GM19043 (cell line): ENCODE measurements at regions not wholly inside any gene's neighbourhood (a gene's known extent, or its start where the extent isn't known, plus 50 kb on each side); places are given as distances from the start of the nearest gene placed in this dataset.
"Not testable (repeated sequence)": the region's sequence is repeated elsewhere in the genome, so short reads cannot be mapped to it uniquely, and the experiment has no call there.

Experiments used
- ATAC-seq: cut with Tn5 transposase; IDR thresholded peaks from one replicate; pipeline ENCODE4 v1.9.1; 2021; ENCODE audit warnings: low read depth; ENCODE audit not compliant: unreplicated experiment

DNA sequence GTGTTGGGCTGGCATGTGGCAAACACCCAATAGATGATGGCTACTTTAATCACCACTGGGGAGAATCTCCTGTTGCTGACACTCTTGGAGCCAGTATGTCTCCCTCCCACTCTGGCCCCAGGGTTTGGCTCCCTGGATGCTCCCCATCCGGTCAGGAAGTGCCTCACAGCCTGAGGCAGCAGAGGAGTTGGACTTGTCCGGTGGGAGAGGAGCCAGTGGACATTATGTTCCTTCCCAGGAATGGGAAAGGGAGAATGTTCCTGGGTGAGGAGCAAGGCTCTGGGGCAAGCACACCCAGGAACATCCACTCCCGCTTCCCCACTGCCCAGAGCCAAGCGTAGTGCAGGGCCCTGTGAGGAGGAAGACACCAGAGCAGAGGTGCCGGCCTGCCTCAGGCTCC is 84.6 kb upstream of the NAV2 start:
- no peak for ATAC-seq

DNA sequence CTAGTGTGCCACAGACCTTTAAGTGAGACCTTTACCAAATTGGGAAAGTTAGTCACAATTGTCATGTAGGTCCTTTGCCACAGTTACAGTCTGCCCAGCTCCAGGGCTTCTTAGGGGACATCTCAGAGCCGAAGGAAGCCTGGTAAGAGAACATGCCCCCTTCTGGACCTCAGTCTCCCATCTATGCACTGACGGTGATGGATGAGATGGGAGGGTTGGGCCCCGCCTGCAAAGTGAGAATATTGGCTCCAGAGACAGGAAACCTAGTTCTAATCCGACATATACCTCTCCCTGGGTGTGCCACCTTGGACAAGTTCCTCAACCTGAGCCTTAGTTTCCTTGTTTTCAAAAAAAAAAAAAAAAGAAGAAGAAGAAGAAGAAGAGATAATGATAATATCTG is 85.1 kb upstream of the NAV2 start:
- ATAC-seq = no peak

DNA sequence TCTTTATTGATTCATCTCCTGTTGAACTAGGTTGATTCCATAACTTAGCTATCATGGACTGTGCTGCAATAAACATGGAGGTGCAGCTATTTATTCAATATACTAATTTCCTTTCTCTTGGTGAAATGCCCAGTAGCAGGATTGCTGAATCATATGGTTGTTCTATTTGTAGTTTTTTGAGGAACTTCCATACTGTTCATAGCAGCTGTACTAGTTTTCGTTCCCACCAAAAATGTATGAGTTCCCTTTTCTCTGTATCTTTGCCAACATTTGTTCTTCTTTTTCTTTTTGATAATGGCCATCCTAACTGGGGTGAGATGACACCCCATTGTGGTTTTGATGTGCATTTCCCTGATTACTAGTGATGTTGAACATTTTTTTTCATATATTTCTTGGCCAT is 87.2 kb upstream of the NAV2 start:
- ATAC-seq = no peak

DNA sequence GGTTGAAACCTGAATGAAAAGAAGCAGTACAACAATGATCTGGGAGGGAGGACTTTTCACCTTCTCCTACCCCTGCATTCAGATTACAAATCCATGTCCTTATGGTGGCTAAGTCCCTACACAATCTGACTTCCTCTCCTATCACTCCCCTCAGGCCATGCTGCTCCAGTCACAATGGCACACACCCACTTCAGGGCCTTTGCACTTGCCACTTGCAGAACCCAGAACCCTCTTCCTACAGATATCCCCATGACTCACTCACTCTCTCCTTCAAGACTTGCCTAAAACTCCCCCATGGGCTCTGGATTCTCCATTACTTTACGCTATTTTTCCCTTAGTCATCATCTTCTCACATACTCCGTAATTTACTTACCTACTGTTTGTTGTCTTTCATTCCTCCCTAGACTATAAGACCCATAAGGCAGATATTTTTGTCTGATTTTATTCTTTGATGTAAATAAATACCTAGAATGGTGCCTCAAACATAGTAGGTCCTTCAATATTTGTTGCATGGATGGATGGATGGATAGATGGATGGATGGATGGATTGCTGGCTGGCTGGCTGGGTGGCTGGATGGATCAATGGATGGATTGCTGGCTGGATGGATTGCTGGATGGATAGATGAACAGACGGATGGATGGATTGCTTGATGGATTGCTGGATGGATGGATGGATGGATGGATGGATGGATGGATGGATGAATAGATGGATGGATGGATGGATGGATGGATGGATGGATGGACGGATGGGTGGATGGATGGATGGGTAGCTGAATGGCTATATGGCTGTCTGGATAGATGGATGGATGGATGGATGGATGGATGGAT is 94.7 kb upstream of the NAV2 start:
- no peak for ATAC-seq

DNA sequence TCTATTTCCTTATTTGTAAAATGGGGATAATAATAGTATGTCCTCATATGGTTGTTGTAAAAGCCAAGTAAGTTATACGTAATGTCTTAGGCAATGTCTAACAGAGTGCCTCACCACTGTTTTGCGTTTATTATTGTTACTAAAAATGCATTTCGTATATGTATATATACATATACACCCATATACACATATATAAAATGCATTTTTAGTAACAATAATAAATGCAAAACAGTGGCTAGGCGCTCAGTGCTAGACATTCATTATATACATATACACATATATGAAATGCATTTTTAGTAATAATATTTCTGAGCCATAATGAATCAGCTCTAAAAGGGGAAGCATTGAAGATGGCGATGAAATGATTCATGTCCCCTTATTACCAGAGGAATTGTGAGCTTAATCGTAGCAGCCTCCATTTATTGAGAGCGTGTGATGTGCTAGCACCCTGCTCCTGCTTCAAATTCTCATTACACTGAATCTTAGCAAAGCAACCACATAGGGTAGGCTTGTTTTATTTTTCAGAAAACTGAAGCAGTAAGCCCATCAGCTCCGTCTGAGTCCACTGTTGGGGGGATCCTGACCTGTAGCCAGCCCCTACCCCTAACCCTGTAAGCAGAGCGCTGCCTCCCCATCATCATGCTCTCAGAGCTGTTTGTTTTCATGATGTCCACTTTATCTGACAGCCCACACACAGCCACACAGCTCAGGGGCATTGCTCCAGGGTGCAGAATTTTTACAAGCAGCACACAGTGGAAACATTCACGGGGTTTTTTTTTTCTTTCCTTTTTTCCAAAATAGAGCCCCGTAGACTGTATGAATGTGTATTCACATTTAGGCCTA is 97.1 kb upstream of the NAV2 start:
- no peak for ATAC-seq

DNA sequence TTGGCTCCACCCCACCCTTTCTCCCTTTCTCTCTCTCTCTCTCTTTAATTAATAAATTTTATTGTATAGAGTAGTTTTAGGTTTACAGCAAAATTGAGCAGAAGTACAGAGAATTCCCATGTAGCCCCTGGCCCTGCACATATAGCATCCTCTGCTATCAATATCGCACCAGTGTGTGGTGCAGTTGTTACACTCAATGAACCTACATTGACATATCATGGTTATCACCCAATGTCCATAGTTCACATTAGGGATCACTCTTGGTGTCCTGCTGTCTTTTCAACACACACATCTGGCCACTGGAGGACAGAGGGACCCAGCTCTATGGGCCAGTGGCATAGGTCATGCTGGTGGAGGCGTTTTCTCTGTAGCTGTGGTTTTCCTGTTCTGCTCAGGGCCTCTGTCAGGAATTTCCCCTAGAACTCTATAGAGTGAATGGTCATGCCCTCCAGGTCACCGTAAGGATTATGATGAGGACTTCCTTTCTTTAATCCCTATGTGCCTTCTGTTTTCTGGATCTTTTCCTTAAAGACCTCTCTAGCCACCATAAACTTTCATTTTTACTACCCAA is 98.2 kb upstream of the NAV2 start:
- ATAC-seq = no peak

DNA sequence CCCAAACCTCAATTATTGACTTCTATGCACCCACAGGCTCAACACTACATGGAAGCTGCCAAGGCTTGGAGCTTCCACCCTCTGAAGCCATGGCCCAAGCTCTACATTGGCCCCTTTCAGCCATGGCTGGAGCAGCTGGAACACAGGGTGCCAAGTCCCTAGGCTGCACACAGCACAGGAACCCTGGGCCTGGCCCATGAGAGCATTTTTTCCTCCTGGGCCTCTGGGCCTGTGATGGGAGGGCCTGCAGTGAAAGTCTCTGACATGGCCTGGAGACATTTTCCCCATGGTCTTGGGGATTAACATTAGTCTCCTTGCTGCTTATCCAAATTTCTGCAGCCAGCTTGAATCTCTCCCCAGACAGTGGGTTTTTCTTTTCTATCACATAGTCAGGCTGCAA is 100.6 kb upstream of the NAV2 start:
- ATAC-seq = not testable (repeated sequence)

DNA sequence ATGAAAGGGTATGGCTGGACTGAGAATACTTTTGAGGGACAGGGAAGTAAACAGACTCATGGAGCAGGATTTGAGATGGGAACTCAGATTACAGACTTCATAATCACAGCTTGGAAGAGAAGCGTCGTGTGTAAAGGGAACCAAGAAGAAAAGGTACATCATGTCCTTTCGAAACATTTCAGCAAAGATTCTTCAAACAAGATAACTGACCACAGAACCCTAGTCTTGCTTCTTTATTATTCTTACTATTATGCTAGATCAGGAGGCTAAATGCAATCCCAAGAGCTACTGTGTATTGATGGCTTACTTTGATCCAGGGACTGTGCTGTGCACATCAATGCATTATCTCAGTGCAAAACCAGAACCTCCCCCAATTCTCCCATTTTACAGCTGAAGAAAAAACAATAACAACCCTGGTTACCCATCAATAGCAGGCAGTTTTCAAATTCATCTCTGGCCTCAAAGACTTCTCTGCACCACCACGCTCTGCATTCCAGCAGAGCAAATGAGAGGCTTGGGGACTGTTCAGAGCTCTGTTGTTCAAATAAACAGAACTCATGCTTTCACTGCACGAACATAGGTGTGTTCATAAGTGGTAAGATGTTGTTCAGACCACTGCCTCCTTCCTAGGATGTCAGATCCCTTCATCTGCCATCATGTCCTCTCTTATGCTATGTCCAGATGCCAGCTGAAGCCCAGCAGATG is 104.8 kb upstream of the NAV2 start:
- no peak for ATAC-seq

DNA sequence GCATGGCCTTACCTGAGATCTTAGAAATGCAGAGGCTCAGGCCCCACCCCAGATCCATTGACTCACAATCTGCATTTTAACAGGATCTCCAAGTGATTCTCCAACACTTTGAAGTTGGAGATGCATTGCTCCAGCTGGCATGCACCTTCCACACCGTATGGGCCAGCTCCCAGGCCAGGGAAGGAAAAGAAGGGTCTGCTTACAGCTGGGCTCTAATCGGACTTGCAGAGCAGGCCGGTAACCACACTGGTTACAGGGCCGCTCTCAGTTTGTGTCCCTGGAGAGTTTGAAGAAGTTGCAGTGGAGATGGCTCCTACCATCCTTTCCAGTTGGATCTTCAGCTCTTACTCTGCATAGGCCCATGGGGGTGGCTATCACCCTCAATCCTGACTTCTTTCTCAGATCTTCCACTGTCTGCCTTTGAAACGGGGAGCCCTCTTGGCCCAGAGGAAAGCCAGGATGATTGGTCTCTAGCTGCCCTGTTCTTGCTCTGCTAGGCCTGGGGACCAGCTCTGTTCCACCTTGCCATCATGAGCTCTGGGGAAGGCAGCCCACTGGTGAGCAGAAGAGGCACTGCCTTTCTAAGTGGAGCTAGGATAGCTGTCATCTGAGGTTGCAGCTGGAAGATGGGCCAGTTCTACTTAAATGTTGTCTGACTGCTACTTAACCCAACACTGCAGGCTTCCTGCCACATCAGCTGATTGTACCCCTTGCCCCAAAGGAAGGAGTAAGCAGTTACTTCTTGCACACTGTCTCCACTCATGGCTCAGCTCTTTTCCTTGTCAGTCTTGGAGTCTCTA is 105.6 kb upstream of the NAV2 start:
- ATAC-seq = no peak

DNA sequence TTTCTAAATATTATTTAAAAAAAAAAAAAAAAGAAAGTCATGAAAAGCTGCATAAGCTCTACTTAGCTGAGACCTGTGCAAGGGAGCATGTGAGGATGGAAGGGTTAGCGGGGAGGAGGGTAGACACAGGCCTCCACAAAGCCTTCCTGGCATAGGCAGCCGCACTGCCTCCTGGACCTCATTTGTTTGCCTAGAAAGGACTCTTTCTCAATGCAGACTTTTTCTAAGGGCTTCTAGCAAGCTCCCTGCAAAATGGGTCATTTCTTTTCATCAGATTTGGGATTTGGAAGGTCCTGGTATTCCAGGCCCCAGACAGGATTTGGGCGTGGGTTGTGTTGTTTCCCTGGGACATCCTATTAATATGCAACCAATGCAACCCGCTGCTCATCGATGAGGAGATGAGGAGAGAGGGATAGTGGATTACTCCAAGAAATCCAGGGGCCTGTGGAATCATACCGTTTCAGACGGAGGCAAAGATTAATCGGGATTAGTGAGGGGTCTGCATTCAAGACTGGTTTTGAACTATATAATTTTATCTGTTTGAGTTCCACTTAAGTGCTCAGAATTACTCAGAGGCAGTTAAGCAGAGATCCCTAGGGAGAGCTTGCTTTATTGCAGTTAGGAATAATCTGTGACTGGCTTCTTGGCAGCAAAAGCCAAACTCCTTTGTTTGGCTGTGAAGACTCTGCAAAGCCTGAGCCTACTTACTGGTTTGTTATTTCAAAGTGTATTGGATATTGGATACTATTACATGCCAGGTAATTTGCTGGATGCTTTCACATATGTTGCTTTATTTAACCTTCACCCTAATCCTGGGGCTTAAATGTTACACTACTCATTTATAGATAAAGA is 106.9 kb upstream of the NAV2 start:
- no peak for ATAC-seq

DNA sequence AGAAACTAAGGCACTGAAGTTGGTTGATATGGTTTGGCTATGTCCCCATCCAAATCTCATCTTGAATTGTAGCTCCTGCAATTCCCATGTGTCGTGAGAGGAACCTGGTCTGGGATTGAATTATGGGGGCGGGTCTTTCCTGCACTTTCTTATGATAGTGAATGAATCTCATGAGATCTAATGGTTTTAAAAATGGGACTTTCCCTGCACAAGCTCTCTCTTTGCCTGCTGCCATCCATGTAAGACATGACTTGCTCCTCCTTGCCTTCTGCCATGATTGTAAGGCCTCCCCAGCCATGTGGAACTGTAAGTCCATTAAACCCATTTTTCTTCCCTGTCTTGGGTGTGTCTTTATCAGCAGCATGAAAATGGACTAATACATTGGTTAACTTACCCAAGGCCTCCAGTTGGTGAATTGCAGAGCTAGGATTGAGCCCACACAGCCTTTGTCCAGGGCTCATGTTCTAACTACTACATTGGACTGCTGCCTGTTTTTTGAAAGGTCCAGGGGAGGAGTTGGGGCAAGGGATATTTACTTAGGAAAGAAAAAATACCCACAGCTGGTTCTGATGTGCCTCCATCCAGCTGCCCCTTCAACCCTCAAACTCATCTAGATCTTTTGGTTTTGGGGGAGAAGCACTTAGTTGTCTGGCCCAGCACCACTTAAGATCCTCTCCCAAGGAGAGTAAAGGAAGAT is 107.8 kb upstream of the NAV2 start:
- no peak for ATAC-seq

DNA sequence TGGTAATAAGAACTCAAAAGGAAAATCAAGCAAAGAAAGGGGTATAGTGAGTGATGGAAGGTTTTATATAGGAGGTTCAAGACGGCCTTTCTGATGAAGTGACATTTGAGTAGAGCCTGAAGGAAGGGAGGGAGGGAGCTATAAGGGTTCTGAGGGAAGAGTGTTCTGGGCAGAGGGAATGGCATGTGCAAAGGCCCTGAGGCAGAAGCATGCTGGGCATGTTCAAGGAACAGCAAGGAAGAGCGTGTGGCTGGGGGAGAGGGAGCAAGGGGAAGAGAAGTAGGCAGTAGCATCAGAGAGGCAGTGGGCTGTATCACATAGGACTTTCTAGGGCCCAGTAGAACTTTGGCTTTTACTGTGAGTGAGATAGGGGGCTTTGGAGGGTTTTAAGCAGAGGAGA is 108.9 kb upstream of the NAV2 start:
- no peak for ATAC-seq

DNA sequence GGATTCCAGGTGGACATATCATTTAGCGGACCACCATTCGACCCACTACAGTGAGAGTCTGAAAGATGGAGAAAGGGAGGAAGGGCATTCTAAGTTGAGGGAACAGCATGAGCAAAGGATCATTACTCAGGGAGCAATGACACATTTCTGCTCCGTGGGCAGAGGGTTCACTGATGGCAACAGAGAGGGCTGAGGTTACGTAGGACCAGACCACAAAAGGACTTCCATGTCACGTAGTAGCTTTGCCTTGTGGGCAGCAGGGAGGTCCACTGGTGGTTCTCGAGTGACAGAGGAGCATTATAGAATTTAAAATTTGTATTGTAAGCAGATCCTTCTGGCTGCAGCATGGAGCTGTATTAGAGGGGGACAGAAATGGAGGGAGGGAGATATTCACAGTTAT is 109.7 kb upstream of the NAV2 start:
- ATAC-seq = no peak

DNA sequence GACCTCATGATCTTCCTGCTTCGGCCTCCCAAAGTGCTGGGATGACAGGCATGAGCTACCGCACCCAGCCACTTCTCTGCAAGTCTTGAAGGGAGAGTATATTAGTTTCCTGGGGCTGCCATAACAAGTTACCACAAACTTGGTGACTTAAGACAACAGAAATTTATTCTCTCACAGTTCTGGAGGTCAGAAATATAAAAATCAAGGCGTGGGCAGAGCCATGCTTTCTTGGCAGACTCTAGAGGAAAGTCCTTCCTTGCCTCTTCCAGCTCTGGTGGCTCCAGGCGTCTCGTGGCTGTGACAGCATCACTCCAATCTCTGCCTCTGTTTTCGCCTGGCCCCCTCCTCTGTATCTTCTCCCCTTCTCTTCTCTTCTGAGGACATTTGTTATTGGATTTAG is 110.2 kb upstream of the NAV2 start:
- ATAC-seq = no peak

DNA sequence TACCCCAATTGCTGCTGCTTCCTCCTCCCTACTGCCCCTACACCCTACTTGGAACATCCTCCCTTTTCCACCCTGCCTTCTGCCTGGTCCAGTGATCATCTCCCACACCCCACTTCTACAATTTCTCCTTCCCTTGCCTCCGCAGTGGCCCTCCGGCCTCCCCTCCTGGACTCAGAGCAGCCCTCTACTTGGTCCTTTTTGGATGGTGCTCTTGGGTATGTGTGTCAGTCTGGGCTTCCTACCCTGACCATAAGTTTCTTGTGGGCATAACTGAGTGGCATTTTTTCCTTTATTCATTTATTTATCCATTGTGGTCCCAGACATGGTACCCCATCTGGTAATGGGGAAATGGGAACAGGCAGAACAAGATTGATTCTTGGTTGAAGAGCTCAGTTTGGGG is 111.4 kb upstream of the NAV2 start:
- no peak for ATAC-seq

DNA sequence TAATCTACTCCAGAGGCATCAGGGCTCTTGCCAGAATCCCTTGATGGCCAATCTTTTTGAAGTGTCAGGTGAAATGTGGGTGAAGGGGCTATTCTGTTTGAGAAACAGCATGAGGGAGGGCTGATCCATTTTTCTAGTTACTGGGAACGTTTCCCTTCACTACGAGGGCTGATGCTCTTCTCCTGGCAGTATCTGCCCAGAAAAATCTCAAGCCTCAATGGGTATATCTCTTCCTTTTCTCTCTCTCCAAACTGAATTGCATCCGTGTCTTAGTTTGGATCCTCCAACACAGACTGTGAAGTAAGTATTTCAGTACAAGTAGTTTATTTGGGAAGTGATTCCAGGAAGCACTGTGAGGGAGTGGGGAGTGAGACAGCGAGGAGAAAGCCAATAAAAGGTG is 113.0 kb upstream of the NAV2 start:
- no peak for ATAC-seq

DNA sequence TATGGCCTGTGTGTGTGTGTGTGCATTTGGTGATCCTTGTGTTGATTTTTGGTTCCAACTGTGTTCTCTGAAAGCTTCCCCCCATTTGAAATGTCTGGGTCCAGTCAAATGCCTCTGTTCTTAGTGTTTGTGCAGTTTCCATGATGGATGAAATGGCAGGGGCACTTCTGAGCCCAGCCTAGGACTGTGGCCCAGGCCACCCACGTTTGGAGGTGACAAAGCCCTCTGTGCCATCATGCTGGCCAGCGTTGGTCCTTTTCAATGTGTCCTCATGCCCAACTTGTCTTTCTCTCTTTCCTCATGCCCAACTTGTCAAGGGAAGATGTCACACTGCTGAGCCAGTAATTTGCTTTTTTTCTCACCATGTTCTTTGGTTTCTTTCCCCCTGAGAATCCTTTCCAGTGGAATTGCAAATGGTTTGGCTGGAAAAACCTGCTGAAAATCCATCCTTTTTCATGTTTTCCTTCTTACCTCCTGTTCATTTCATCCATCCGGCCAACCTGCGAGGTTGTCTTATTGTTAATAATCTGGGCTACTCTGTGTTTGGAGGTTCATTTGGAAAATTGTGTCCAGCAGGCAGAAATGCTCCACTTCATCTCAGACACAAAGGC is 113.7 kb upstream of the NAV2 start:
- no peak for ATAC-seq

DNA sequence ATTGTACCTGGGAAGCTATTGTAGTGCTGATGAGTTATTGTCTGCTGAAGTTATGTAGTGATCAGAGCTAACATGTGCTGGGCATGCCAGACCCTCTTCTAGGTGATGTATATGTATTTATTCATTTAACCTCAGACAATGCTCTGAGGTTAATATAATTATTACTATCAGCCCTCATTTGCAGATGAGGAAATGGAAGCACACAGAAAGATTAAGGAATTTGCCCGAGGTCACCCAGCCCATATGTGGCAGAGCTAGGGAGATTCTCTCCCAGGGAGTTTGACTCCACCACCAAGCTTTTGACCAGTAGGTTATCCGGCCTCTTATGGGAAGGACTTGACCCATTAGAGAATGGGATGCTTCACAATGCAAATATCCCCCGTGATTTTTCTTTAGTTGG is 114.2 kb upstream of the NAV2 start:
- ATAC-seq = no peak
